Putamen (tissue), 1 donor: ENCODE measurements at regions not wholly inside any gene's neighbourhood (a gene's known extent, or its start where the extent isn't known, plus 50 kb on each side); places are given as distances from the start of the nearest gene placed in this dataset.

Experiments used
- DNase-seq: peaks from one replicate; pipeline ENCODE4 v3.0.0-alpha.2; 2016; ENCODE audit warnings: low spot score

GRCh38 chr12:92582475-92582874 is 120.3 kb upstream of the PLEKHG7 start:
- DNase-seq, result no peak

GRCh38 chr12:92581604-92582003 is 121.2 kb upstream of the PLEKHG7 start:
- no peak for DNase-seq

- DNase-seq, result no peak
Measured at GRCh38 chr12:92574911-92575570, 127.7 kb upstream of the PLEKHG7 start.

- no peak for DNase-seq
Measured at GRCh38 chr12:92574051-92574783, 128.6 kb upstream of the PLEKHG7 start.

- DNase-seq, result no peak
Measured at GRCh38 chr12:92573104-92573503, 129.7 kb upstream of the PLEKHG7 start.

GRCh38 chr12:92571844-92572543 is 130.8 kb upstream of the PLEKHG7 start:
- no peak for DNase-seq

GRCh38 chr12:92571169-92571568 is 131.6 kb upstream of the PLEKHG7 start:
- DNase-seq, result no peak

- peak; percentile 84 for DNase-seq
Measured at GRCh38 chr12:92570056-92570753, 132.6 kb upstream of the PLEKHG7 start.

- DNase-seq, result no peak
Measured at GRCh38 chr12:92568691-92569090, 134.1 kb upstream of the PLEKHG7 start.

GRCh38 chr12:92566448-92567019 is 136.3 kb upstream of the PLEKHG7 start:
- no peak for DNase-seq

- no peak for DNase-seq
Measured at GRCh38 chr12:92563819-92564218, 139.0 kb upstream of the PLEKHG7 start.

GRCh38 chr12:92562063-92562734 is 140.6 kb upstream of the PLEKHG7 start:
- no peak for DNase-seq

GRCh38 chr12:92561543-92561899 is 141.3 kb upstream of the PLEKHG7 start:
- DNase-seq, result peak; percentile 30

GRCh38 chr12:92560713-92561542 is 141.9 kb upstream of the PLEKHG7 start:
- DNase-seq, result no peak

GRCh38 chr12:92558806-92559205 is 144.0 kb upstream of the PLEKHG7 start:
- DNase-seq, result no peak

- DNase-seq, result no peak
Measured at GRCh38 chr12:92558215-92558773, 144.5 kb upstream of the PLEKHG7 start.

- DNase-seq, result no peak
Measured at GRCh38 chr12:92557422-92557724, 145.4 kb upstream of the PLEKHG7 start.

- no peak for DNase-seq
Measured at GRCh38 chr12:92556637-92557421, 146.0 kb upstream of the PLEKHG7 start.

GRCh38 chr12:92556141-92556540 is 146.6 kb upstream of the PLEKHG7 start:
- no peak for DNase-seq
